ENCODE measurements at regions not wholly inside any gene's neighbourhood (a gene's known extent, or its start where the extent isn't known, plus 50 kb on each side); places are given as distances from the start of the nearest gene placed in this dataset.
A peak's percentile ranks its signal among the peaks of the same experiment; 100 is the strongest.

GRCh38 chr22:44375451-44375850 is 62.7 kb upstream of the SHISAL1 start:
- H3K9me3 ChIP-seq = no peaks in the 10 kb centered on the region; the same call in 1 of the 2 replicates
- no peaks in the 10 kb centered on the region for H3K36me3 ChIP-seq
- H3K4me1 ChIP-seq = no peaks in the 10 kb centered on the region
- H3K27me3 ChIP-seq = peaks cover 2% of the 10 kb centered on the region; the same call in 1 of the 2 replicates
- no peak for DNase-seq
- no peak overlapping the region for H3K4me3 ChIP-seq (ENCODE audit: low read depth, low read length)
- no peak for TF ChIP-seq CTCF (IDR thresholded peaks at IDR 0.05; ENCODE audit: low read depth, low read length)

- Histone ChIP-seq H3K4me1 (no peaks in the 10 kb centered on the region), H3K9me3 (no peaks in the 10 kb centered on the region; the same call in 1 of the 2 replicates), H3K4me3 (ENCODE audit: low read depth, low read length) (no peak overlapping the region), H3K36me3 (no peaks in the 10 kb centered on the region), H3K27me3 (peaks cover 2% of the 10 kb centered on the region; the same call in 1 of the 2 replicates)
- DNase-seq = no peak
- TF ChIP-seq CTCF (IDR thresholded peaks at IDR 0.05; ENCODE audit: low read depth, low read length) = no peak
These were observed 60.5 kb upstream of the SHISAL1 start for GRCh38 chr22:44373234-44373633.

- H3K27me3 ChIP-seq = peaks cover under 1% of the 10 kb centered on the region; the same call in 1 of the 2 replicates
- TF ChIP-seq CTCF (IDR thresholded peaks at IDR 0.05; ENCODE audit: low read depth, low read length) = no peak
These were observed 59.9 kb upstream of the SHISAL1 start for GRCh38 chr22:44372611-44373010.

GRCh38 chr22:44371741-44372525 is 59.2 kb upstream of the SHISAL1 start:
- no peak for TF ChIP-seq CTCF (IDR thresholded peaks at IDR 0.05; ENCODE audit: low read depth, low read length)
- no peaks in the 10 kb centered on the region for H3K4me1 ChIP-seq
- H3K9me3 ChIP-seq = no peaks in the 10 kb centered on the region; the same call in 1 of the 2 replicates
- peak; percentile 6 for DNase-seq
- H3K27me3 ChIP-seq = no peaks in the 10 kb centered on the region
- no peak overlapping the region for H3K4me3 ChIP-seq (ENCODE audit: low read depth, low read length)
- H3K36me3 ChIP-seq = no peaks in the 10 kb centered on the region

More at GRCh38 chr22:44372611-44373010, 59.9 kb upstream of the SHISAL1 start:
- Histone ChIP-seq H3K4me1 (no peaks in the 10 kb centered on the region), H3K4me3 (ENCODE audit: low read depth, low read length) (no peak overlapping the region), H3K36me3 (no peaks in the 10 kb centered on the region), H3K9me3 (no peaks in the 10 kb centered on the region; the same call in 1 of the 2 replicates)
- DNase-seq = peak; percentile 3

- no peak for TF ChIP-seq CTCF (IDR thresholded peaks at IDR 0.05; ENCODE audit: low read depth, low read length)
- peak; percentile 3 for DNase-seq
- H3K36me3 ChIP-seq = no peaks in the 10 kb centered on the region
These were observed 57.4 kb upstream of the SHISAL1 start for GRCh38 chr22:44369916-44370801.

More at GRCh38 chr22:44369916-44370801, 57.4 kb upstream of the SHISAL1 start:
- H3K9me3 ChIP-seq = no peaks in the 10 kb centered on the region
- H3K4me1 ChIP-seq = no peaks in the 10 kb centered on the region
- no peaks in the 10 kb centered on the region for H3K27me3 ChIP-seq
- H3K4me3 ChIP-seq (ENCODE audit: low read depth, low read length) = no peak overlapping the region
